ENCODE measurements at regions not wholly inside any gene's neighbourhood (a gene's known extent, or its start where the extent isn't known, plus 50 kb on each side); places are given as distances from the start of the nearest gene placed in this dataset.

DNA sequence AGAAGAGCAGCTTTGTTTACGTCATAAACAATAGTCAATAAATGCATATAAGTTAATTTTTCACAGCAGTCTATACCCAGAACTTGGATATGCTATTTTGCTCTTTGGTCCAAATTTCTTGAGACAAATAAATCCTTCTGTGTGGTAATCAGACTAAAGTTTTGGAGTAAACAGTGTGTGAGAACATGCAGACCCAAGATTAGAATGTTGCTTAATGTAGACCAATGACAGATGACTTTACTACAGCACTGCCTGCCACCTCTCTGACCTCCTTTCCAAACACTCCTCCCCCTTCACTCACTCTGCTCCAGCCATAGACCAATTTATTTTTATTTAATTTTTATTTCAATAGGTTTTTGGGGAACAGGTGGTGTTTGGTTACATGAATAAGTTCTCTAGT lies 115.3 kb upstream of the TANK start:
- no peak for DNase-seq (ENCODE audit: low read depth)
- H3K4me3 ChIP-seq (ENCODE audit: control insufficient read depth, low read depth, low read length) = no peak overlapping the region
- no peak for TF ChIP-seq CTCF (IDR thresholded peaks at IDR 0.05; ENCODE audit: control insufficient read depth, insufficient read depth, low read depth, low read length, missing control alignments)

DNA sequence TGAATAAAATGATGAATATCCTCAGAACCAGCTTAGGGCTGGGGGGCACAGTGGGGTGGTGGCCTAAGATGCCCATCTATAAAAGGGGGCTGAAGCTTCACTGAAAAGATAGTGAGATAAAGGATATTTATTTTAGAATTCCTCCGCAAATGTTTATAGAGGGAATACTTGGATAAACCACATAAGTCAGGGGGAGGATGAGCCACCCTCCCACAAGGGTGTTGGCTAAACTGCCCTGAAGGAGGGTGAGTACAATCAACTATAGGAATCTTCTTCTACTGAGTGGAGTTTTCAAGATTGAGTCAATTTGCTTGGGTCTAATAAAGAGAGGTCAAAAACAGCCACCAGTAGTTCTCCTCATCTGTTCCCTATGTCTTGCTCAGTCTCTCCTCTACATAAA lies 114.5 kb upstream of the TANK start:
- H3K4me3 ChIP-seq (ENCODE audit: control insufficient read depth, low read depth, low read length) = no peak overlapping the region
- DNase-seq (ENCODE audit: low read depth) = no peak
- no peak for TF ChIP-seq CTCF (IDR thresholded peaks at IDR 0.05; ENCODE audit: control insufficient read depth, insufficient read depth, low read depth, low read length, missing control alignments)

DNA sequence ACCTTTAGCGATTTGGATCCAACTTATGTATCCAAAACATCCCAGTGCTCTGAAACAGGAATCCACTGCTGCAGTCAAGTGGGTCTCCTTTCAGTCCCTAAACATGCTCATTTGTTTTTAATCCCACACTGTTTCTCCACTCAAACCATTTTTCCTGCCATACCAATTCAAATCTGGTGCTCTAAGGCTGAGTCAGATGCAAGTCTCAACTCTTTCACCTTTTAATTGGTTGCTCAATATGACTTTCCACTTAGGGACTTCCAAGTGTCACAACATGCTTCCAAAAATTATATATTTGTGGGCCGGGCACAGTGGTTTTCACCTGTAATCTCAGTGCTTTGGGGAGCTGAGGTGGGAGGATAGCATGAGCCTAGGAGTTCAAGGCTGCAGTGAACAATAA lies 113.4 kb upstream of the TANK start:
- no peak overlapping the region for H3K4me3 ChIP-seq (ENCODE audit: control insufficient read depth, low read depth, low read length)
- no peak for TF ChIP-seq CTCF (IDR thresholded peaks at IDR 0.05; ENCODE audit: control insufficient read depth, insufficient read depth, low read depth, low read length, missing control alignments)
- DNase-seq (ENCODE audit: low read depth) = no peak

DNA sequence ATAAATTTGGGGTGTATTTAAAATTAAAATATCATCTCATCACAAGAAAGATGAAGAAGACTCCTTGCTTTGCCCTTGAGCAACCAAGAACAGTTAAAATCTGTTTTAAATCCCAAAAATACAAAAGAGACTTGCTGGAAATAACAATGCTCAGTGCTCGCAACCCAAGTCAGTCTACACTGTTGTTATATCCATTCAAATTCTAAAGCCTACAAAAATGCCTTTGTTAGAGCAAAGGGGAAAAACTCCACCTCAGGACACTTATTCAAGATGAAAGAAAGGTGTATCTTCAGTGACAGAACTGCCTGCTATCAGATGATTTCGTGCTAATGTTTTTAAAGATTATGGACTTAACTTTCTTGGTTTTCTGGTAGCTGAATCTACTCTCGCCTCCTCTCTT lies 111.9 kb upstream of the TANK start:
- DNase-seq (ENCODE audit: low read depth) = no peak
- TF ChIP-seq CTCF (IDR thresholded peaks at IDR 0.05; ENCODE audit: control insufficient read depth, insufficient read depth, low read depth, low read length, missing control alignments) = no peak
- H3K4me3 ChIP-seq (ENCODE audit: control insufficient read depth, low read depth, low read length) = no peak overlapping the region

GRCh38 chr2:161049559-161049958 lies 110.7 kb upstream of the TANK start:
- DNase-seq (ENCODE audit: low read depth) = no peak
- no peak for TF ChIP-seq CTCF (IDR thresholded peaks at IDR 0.05; ENCODE audit: control insufficient read depth, insufficient read depth, low read depth, low read length, missing control alignments)
- no peak overlapping the region for H3K4me3 ChIP-seq (ENCODE audit: control insufficient read depth, low read depth, low read length)

- H3K4me3 ChIP-seq (ENCODE audit: control insufficient read depth, low read depth, low read length) = no peak overlapping the region
- no peak for DNase-seq (ENCODE audit: low read depth)
- TF ChIP-seq CTCF (IDR thresholded peaks at IDR 0.05; ENCODE audit: control insufficient read depth, insufficient read depth, low read depth, low read length, missing control alignments) = no peak
These were observed 108.0 kb upstream of the TANK start for GRCh38 chr2:161052214-161052613.

- TF ChIP-seq CTCF (IDR thresholded peaks at IDR 0.05; ENCODE audit: control insufficient read depth, insufficient read depth, low read depth, low read length, missing control alignments) = no peak
- no peak for DNase-seq (ENCODE audit: low read depth)
These were observed 104.9 kb upstream of the TANK start for GRCh38 chr2:161055289-161055688.

More at GRCh38 chr2:161055289-161055688, 104.9 kb upstream of the TANK start:
- H3K4me3 ChIP-seq (ENCODE audit: control insufficient read depth, low read depth, low read length) = no peak overlapping the region

Data from AG09309 (cell line).